ENCODE measurements at regions not wholly inside any gene's neighbourhood (a gene's known extent, or its start where the extent isn't known, plus 50 kb on each side); places are given as distances from the start of the nearest gene placed in this dataset.

DNA sequence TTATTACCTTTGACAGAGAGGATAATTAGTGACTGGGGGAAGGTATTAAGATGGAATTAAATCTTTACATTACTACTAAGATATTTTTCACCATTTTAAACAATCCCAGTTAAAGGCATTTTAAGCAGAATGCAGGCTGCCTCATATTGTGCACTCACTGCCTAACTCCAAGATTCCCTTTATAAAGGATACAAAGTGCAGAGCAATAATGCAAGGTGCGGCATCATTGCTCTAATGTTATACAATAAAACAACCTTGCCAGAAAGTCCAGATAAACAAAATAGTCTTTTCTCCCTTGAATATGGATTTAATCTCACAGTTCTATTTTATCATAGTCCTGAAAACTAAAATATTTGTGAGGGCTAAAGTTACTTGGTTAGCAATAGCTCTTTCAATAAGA is 1031.6 kb upstream of the SEMA6D start:
- no peak overlapping the region for H3K4me3 ChIP-seq (ENCODE audit: low read depth, low read length)
- TF ChIP-seq, protein P1, sequence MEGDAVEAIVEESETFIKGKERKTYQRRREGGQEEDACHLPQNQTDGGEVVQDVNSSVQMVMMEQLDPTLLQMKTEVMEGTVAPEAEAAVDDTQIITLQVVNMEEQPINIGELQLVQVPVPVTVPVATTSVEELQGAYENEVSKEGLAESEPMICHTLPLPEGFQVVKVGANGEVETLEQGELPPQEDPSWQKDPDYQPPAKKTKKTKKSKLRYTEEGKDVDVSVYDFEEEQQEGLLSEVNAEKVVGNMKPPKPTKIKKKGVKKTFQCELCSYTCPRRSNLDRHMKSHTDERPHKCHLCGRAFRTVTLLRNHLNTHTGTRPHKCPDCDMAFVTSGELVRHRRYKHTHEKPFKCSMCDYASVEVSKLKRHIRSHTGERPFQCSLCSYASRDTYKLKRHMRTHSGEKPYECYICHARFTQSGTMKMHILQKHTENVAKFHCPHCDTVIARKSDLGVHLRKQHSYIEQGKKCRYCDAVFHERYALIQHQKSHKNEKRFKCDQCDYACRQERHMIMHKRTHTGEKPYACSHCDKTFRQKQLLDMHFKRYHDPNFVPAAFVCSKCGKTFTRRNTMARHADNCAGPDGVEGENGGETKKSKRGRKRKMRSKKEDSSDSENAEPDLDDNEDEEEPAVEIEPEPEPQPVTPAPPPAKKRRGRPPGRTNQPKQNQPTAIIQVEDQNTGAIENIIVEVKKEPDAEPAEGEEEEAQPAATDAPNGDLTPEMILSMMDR (IDR thresholded peaks at IDR 0.05; ENCODE audit: low read depth, low read length), result no peak

DNA sequence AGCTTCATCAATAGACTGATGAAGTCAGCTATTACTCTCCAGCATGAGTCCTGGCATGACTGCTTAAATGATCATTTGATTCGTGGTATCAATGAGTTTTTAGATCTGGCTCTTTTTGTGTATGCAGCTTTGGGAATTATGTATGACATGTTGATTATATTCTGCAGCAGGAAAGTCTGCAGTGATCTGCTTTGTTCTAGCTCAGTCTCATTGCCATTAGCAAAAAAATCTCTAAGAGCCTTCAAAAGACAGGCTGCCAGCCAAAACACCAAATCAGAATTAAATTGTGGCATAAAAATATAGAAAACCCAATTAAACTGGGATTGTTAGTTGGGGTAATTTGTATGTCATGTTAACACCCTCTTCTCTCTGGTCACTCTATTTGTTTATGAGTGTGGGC is 1021.0 kb upstream of the SEMA6D start:
- TF ChIP-seq, protein P1 (IDR thresholded peaks at IDR 0.05; ENCODE audit: low read depth, low read length), result no peak
- no peak overlapping the region for H3K4me3 ChIP-seq (ENCODE audit: low read depth, low read length)

DNA sequence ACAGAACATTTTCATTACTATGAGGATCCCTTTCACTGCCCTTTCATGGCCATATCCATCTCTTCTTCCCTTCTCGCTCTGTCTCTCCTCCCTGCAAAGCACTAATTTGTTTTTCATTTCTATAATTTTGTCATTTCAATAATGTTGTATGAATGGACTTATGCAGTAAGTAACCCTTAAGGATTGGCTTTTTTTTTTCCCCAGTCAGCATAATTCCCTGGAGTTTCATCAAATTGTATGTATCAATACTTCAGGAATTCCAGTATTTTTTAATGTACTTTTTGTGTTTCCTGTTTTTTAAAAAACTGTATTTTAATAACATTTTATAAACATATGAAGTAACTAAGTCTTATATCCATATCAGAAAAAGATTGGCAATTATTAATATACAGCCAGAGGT is 1016.0 kb upstream of the SEMA6D start:
- TF ChIP-seq, protein P1 (IDR thresholded peaks at IDR 0.05; ENCODE audit: low read depth, low read length), result no peak

DNA sequence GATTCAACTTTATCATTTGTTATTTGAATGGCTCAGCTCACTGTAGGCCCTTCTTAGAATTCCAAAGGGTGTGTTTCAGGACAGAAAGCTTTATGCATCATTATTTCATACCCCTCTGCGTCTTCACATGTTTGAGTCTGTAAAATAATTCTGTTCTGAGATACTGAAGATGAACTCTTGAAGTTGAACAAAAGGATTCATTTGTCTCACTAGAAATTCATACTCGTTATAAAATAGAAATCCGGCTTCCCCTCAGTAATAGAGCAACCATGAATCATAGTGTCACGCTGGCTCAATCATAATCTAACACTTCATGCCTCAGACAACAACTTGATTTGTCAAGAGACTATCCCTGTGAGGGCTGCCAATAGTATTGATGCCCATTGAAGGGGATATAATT is 1015.4 kb upstream of the SEMA6D start:
- TF ChIP-seq, protein P1 (IDR thresholded peaks at IDR 0.05; ENCODE audit: low read depth, low read length), result no peak

More for the DNA sequence above, 1016.0 kb upstream of the SEMA6D start:
- no peak overlapping the region for H3K4me3 ChIP-seq (ENCODE audit: low read depth, low read length)

DNA sequence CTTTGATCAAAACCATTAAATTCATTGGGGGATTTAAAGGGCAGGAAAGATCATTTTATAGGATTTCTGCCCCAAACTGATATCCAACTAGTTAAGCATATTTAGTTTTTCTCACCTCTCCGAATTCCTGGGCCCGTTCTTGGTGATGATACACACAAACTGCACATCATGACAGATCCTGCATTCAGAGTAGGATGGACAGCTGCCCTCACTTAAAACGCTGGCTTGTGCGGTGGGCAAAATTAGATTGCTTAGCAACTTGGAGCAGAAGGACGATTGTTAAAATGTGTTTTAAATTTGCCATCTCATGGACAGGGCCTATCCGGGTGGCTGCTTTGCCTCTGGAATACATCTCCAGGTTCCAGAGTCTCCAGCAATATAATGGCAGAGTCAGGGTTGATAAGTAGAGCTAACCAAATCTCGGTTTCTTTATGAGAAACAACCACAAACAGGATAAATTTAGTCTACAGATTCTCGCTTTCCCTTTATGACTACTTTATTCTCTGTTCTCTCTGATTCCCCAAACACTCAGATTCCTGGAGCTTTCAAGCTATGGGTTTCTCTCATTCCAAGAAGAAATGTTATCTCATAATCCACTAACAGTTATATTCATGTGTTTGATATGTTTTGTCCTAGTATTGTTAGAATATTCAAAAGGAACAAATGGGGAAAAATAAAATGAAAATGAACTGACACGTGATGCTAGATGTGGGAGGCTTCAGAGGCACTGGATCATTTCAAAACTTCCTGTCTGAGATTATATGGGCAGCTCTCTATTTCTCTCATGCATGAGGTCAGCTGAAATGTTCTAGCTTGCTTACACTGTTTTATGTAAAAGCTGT is 1014.1 kb upstream of the SEMA6D start:
- TF ChIP-seq, protein P1 (IDR thresholded peaks at IDR 0.05; ENCODE audit: low read depth, low read length), result no peak
- no peak overlapping the region for H3K4me3 ChIP-seq (ENCODE audit: low read depth, low read length)

More for the DNA sequence above, 1015.4 kb upstream of the SEMA6D start:
- H3K4me3 ChIP-seq (ENCODE audit: low read depth, low read length), result no peak overlapping the region

DNA sequence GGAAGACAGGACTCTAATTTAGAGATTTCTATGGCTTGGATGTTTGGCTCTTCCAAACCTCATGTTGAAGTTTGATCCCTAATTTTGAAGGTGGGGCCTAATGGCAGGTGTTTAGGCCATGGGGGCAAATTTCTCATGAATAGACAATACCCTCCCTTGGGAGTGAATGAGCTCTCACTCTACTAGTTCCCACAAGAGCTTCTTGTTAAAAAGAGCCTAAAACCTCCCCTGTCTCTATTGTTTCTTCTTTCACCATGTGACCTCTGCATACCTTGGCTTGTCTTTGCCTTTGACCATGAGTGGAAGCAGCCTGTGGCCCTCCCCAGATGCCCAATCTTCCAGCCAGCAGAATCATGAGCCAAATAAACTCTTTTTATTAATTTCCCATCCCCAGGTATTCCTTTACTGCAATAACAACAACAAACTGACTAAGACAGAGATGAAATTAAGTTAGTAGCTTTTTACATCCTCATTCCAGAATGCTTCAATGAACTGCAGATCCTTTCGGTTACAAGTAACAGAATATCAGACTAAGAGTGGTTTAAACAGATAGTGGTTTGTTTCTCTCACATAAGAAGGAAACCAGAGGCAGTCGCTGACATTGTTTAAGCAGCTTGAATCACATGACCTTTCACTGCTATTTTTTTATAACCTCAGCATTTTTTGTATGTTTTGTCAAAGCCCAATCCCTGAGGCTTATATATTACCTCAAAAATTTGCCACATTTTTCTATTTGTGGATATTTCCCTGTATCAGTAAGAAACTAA is 1013.3 kb upstream of the SEMA6D start:
- H3K4me3 ChIP-seq (ENCODE audit: low read depth, low read length), result no peak overlapping the region
- TF ChIP-seq, protein P1 (IDR thresholded peaks at IDR 0.05; ENCODE audit: low read depth, low read length), result no peak

DNA sequence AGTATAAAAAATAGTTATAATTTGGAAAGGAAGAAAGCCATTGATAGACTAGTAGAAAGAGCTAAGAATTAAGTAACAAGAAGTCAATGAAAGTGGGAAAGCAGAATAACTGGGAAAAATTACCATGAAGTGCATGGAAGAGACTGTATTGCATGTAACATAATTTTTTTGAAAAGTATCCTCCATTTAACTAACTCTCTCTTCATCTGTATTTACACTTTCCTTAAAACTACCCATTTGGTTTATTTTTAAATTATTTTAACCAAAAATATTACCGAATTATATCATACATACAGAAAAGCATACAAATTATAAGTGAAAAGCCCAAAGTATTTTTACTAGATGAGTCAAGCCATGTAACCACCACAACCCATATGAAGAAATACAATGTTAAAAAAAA is 1009.9 kb upstream of the SEMA6D start:
- TF ChIP-seq, protein P1 (IDR thresholded peaks at IDR 0.05; ENCODE audit: low read depth, low read length), result no peak
- no peak overlapping the region for H3K4me3 ChIP-seq (ENCODE audit: low read depth, low read length)

Data from WI38 (cell line).